Tibial artery (tissue), 4 donors: ENCODE measurements at regions not wholly inside any gene's neighbourhood (a gene's known extent, or its start where the extent isn't known, plus 50 kb on each side); places are given as distances from the start of the nearest gene placed in this dataset.

ENCODE experiments used
- DNase-seq, 2 donors: peaks; one replicate each; pipeline ENCODE4 v3.0.0-alpha.2; 2019
- H3K27ac ChIP-seq, 2 donors: fragments of 200-600 bp; sonication (generic) in 1 of 2; 1 replicate in 1 of 2; 2 replicates in 1 of 2; pipeline ENCODE4 v1.5.1; 2018 to 2019; ENCODE audit warnings: mild to moderate bottlenecking in 1 of 2
- H3K27me3 ChIP-seq, 2 donors: fragments of 200-600 bp; sonication (generic) in 1 of 2; one replicate each; pipeline versions ENCODE4 v1.5.1 to v1.6.0; 2016 to 2019
- H3K36me3 ChIP-seq, 3 donors: fragments of 200-600 bp; sonication (generic) in 2 of 3; one replicate each; pipeline ENCODE4 v1.5.1; 2016 to 2019; ENCODE audit warnings: mild to moderate bottlenecking in 2 of 3
- H3K4me1 ChIP-seq, 4 donors: fragments of 200-600 bp; sonication (generic) in 2 of 4; 1 replicate in 3 of 4; 2 replicates in 1 of 4; pipeline ENCODE4 v1.5.1; 2016 to 2019
- H3K4me3 ChIP-seq, 2 donors: fragments of 200-600 bp; sonication (generic) in 1 of 2; 1 replicate in 1 of 2; 2 replicates in 1 of 2; pipeline ENCODE4 v1.5.1; 2018 to 2019; ENCODE audit warnings: mild to moderate bottlenecking in 2 of 2
- H3K9me3 ChIP-seq, 3 donors: fragments of 200-600 bp; sonication (generic) in 1 of 3; one replicate each; pipeline ENCODE4 v1.5.1; 2016 to 2019
- CTCF ChIP-seq, 2 experiments: fragments of 200-600 bp in 1 of 2; fragments of 450-650 bp in 1 of 2; IDR thresholded peaks; one replicate each; pipeline ENCODE4 v1.5.1; 2017 to 2019; ENCODE audit warnings: antibody characterized with exemption in 2 of 2, mild to moderate bottlenecking in 1 of 2, moderate library complexity in 1 of 2
- intact Hi-C: fragments of 100-400 bp; cut with DNase I; formaldehyde crosslinking; loops from one replicate; pipeline ENCODE4 v1.15.0; 2023; ENCODE audit warnings: low total_unique reads

GRCh38 chr2:17156086-17156485 is 362.2 kb downstream of the RAD51AP2 start:
- no peak for TF ChIP-seq CTCF (IDR thresholded peaks at IDR 0.05)
- no peaks in the 10 kb centered on the region for H3K4me1 ChIP-seq
- no peak overlapping the region for H3K27ac ChIP-seq
- intact Hi-C loops = no loop called here
- no peaks in the 10 kb centered on the region for H3K9me3 ChIP-seq
- H3K4me3 ChIP-seq = no peak overlapping the region
- H3K36me3 ChIP-seq = no peaks in the 10 kb centered on the region
- H3K27me3 ChIP-seq = no peaks in the 10 kb centered on the region
- no peak for DNase-seq

- H3K27me3 ChIP-seq = no peaks in the 10 kb centered on the region
- no peaks in the 10 kb centered on the region for H3K9me3 ChIP-seq
- intact Hi-C loops = no loop called here
- no peak overlapping the region for H3K4me3 ChIP-seq
- no peak for TF ChIP-seq CTCF (IDR thresholded peaks at IDR 0.05)
- H3K27ac ChIP-seq = no peak overlapping the region
- no peaks in the 10 kb centered on the region for H3K36me3 ChIP-seq
- H3K4me1 ChIP-seq = no peaks in the 10 kb centered on the region
- no peak for DNase-seq
These were observed 368.3 kb downstream of the RAD51AP2 start for GRCh38 chr2:17149945-17150344.

DNA sequence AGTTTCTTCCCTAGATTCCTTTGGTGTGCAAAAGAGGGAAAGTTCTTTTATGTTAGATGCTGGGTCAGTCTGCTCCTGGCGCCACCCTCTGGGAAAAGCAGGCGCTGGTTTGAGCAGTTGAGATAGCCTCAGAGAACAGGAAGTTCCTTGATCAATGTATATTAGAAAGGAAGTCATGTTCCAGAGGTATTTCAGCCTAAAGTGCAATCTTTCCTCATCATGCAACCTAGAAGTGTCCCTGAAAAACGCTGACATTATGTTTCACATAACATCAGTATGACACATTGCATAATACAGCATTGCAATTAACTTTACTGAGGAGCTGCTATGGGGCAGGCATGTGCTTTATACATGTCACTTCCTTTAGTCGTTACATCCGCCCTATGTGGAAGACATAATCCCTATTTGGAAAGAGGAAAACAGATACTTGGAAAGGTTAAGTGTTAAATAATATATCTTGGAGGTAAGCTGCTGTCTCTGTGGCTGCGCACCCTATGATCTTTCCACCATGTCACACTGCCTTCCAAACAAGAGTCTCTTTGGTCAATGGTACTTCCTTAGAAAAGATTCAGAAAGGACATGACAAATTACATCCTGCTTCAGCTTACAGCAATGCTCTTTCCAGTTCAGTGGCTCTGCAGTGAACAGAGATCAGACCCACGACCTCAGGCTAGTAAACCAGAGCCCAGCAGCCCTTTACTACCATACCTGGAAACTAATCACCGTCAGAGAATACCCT is 369.7 kb downstream of the RAD51AP2 start:
- no peak overlapping the region for H3K4me3 ChIP-seq
- intact Hi-C loops = no loop called here
- no peaks in the 10 kb centered on the region for H3K4me1 ChIP-seq
- no peak for DNase-seq
- H3K27ac ChIP-seq = no peak overlapping the region
- no peaks in the 10 kb centered on the region for H3K36me3 ChIP-seq
- H3K27me3 ChIP-seq = no peaks in the 10 kb centered on the region
- no peaks in the 10 kb centered on the region for H3K9me3 ChIP-seq
- no peak for TF ChIP-seq CTCF (IDR thresholded peaks at IDR 0.05)

GRCh38 chr2:17146358-17146757 is 371.9 kb downstream of the RAD51AP2 start:
- no peaks in the 10 kb centered on the region for H3K27me3 ChIP-seq
- intact Hi-C loops = no loop called here
- H3K4me3 ChIP-seq = no peak overlapping the region
- H3K36me3 ChIP-seq = no peaks in the 10 kb centered on the region
- DNase-seq = no peak
- H3K9me3 ChIP-seq = no peaks in the 10 kb centered on the region
- no peak for TF ChIP-seq CTCF (IDR thresholded peaks at IDR 0.05)
- H3K27ac ChIP-seq = no peak overlapping the region
- no peaks in the 10 kb centered on the region for H3K4me1 ChIP-seq

DNA sequence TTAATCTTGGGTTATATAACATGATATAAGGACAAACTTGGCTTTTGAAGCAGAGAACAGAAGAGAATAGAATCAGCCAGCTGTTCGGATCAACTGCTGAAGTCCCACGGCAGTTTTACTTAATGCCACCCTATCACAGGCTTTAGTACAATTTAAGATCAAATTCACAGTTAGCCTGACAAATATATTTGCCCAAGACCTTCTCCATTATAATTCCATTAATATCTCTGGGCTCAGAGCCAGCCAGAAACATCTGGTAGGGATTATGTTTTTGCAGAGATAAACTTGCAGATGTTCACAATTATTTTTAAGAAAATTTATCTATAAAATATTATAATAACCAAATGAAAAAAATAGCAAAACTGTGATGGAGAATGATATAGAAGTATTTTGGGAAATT is 381.4 kb downstream of the RAD51AP2 start:
- intact Hi-C loops = no loop called here
- H3K4me3 ChIP-seq = no peak overlapping the region
- H3K36me3 ChIP-seq = no peaks in the 10 kb centered on the region
- H3K27me3 ChIP-seq = no peaks in the 10 kb centered on the region
- no peaks in the 10 kb centered on the region for H3K4me1 ChIP-seq
- DNase-seq = no peak
- H3K27ac ChIP-seq = no peak overlapping the region
- no peak for TF ChIP-seq CTCF (IDR thresholded peaks at IDR 0.05)
- H3K9me3 ChIP-seq = no peaks in the 10 kb centered on the region

DNA sequence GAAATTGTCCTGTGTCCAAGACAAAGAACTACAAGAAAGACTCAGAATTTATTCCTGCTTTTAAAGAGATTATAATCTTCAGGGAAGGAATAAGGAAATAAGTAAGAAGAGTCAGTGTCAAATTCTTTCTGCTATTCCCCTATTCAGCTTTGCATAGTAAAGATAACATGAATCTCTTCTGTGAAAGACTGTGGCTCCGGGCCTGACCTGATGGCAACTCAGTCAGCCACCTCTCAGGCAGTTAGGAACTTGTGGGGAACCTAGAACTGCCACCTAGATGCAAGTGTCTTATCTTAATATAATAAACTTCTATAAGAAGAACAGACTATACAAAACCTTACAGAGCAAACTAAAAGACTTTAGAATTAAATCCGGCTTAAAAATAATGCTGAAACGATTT is 382.0 kb downstream of the RAD51AP2 start:
- no peak for DNase-seq
- Histone ChIP-seq H3K36me3 (no peaks in the 10 kb centered on the region), H3K27ac (no peak overlapping the region), H3K4me3 (no peak overlapping the region), H3K9me3 (no peaks in the 10 kb centered on the region), H3K27me3 (no peaks in the 10 kb centered on the region), H3K4me1 (no peaks in the 10 kb centered on the region)
- no peak for TF ChIP-seq CTCF (IDR thresholded peaks at IDR 0.05)
- intact Hi-C loops = no loop called here
